ENCODE measurements at regions not wholly inside any gene's neighbourhood (a gene's known extent, or its start where the extent isn't known, plus 50 kb on each side); places are given as distances from the start of the nearest gene placed in this dataset.

DNA sequence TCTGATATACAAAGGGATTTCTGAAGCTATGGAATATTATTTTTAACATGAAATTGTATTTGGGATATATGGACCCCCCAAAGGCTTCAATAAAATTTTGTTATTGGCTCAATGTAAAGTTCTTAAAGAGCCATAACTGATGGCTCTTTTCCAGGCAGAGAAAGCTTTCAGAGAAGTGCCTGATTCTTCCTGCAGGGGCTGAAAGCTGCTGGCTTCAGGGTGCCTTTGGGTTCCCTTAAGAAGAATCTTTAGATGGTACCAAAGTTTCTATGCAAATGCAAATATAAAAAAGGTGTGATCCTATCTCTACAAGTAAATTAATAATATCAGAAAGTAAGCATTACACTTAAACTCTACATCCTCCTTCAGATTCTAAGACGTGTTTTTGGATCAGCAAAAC, 72.6 kb downstream of the NR2F2 start:
- TF ChIP-seq, protein P1, sequence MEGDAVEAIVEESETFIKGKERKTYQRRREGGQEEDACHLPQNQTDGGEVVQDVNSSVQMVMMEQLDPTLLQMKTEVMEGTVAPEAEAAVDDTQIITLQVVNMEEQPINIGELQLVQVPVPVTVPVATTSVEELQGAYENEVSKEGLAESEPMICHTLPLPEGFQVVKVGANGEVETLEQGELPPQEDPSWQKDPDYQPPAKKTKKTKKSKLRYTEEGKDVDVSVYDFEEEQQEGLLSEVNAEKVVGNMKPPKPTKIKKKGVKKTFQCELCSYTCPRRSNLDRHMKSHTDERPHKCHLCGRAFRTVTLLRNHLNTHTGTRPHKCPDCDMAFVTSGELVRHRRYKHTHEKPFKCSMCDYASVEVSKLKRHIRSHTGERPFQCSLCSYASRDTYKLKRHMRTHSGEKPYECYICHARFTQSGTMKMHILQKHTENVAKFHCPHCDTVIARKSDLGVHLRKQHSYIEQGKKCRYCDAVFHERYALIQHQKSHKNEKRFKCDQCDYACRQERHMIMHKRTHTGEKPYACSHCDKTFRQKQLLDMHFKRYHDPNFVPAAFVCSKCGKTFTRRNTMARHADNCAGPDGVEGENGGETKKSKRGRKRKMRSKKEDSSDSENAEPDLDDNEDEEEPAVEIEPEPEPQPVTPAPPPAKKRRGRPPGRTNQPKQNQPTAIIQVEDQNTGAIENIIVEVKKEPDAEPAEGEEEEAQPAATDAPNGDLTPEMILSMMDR (IDR thresholded peaks at IDR 0.05; ENCODE audit: borderline replicate concordance, control extremely low read depth, extremely low read depth, insufficient read depth, missing control alignments), result no peak
- in situ Hi-C loops (cut with MboI; ENCODE audit: low sequenced_read_pairs, unreplicated experiment), result no loop called here
- no peak for DNase-seq (ENCODE audit: low spot score)

GRCh38 chr15:96403932-96404331, 73.4 kb downstream of the NR2F2 start:
- TF ChIP-seq, protein P1 (IDR thresholded peaks at IDR 0.05; ENCODE audit: borderline replicate concordance, control extremely low read depth, extremely low read depth, insufficient read depth, missing control alignments), result no peak
- in situ Hi-C loops (cut with MboI; ENCODE audit: low sequenced_read_pairs, unreplicated experiment), result no loop called here
- no peak for DNase-seq (ENCODE audit: low spot score)

GRCh38 chr15:96404560-96404959, 74.1 kb downstream of the NR2F2 start:
- in situ Hi-C loops (cut with MboI; ENCODE audit: low sequenced_read_pairs, unreplicated experiment), result no loop called here
- TF ChIP-seq, protein P1 (IDR thresholded peaks at IDR 0.05; ENCODE audit: borderline replicate concordance, control extremely low read depth, extremely low read depth, insufficient read depth, missing control alignments), result no peak
- DNase-seq (ENCODE audit: low spot score), result no peak

DNA sequence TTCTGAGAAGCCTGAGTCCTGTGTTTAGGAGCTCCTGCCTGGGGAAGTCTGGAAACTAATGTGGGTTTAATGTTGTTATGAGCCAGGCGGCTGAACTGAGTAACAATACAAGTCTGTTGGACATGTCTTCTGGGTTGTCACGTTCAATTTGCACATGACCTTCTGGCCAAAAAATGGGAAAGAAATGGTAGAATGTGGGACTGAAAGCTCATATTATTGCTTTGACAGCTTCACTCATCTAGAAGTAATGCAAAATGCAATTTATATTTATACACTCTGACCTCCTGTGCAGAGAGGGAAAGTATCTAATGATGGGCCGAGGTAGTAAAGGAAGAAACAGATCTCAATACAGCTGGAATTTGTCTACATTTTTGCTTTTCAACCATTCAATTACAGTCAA, 75.8 kb downstream of the NR2F2 start:
- in situ Hi-C loops (cut with MboI; ENCODE audit: low sequenced_read_pairs, unreplicated experiment), result no loop called here
- no peak for DNase-seq (ENCODE audit: low spot score)
- TF ChIP-seq, protein P1 (IDR thresholded peaks at IDR 0.05; ENCODE audit: borderline replicate concordance, control extremely low read depth, extremely low read depth, insufficient read depth, missing control alignments), result no peak

DNA sequence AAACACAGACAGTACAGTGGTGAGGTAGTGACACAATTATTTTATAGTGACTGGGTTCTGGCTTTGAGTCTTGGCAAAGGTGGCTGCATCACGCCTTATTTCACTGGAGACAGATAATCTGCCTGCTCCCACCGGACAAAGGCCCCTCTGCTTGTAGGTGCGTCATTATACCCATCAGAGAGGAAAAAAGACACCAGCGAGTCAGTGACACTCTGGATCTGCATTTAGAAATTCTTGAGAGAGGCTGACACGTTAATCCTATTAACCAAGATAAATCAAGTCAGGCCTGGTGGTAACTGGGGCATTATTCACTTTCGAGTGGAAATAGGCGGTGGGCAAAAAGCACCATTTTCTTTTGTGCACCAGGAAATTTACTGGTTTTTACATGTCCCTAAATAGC, 76.2 kb downstream of the NR2F2 start:
- no peak for DNase-seq (ENCODE audit: low spot score)
- TF ChIP-seq, protein P1 (IDR thresholded peaks at IDR 0.05; ENCODE audit: borderline replicate concordance, control extremely low read depth, extremely low read depth, insufficient read depth, missing control alignments), result no peak
- in situ Hi-C loops (cut with MboI; ENCODE audit: low sequenced_read_pairs, unreplicated experiment), result no loop called here

GRCh38 chr15:96407482-96407881, 77.0 kb downstream of the NR2F2 start:
- DNase-seq (ENCODE audit: low spot score), result no peak
- in situ Hi-C loops (cut with MboI; ENCODE audit: low sequenced_read_pairs, unreplicated experiment), result no loop called here
- TF ChIP-seq, protein P1 (IDR thresholded peaks at IDR 0.05; ENCODE audit: borderline replicate concordance, control extremely low read depth, extremely low read depth, insufficient read depth, missing control alignments), result no peak

Measured in GM13976 (cell line).